ENCODE measurements at regions not wholly inside any gene's neighbourhood (a gene's known extent, or its start where the extent isn't known, plus 50 kb on each side); places are given as distances from the start of the nearest gene placed in this dataset.

DNA sequence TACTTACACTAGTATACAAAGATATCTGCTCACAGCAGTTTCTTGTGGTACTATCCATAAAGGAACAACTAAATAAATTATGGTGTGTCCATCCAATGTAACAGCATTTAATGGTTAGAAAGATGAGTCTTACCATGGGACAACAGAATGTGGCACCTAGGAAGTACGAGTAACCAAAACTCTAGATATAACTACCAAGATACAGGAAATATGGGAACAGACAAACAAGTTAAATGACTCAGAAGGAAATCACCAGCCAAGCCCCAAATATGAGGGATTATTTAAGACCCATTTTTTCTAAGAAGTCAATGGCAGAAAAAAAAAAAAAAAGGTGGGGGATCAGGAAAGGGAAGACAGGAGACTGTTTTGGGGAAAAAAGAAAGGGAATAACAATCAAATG, 294.8 kb downstream of the PRELID2 start:
- TF ChIP-seq CTCF (IDR thresholded peaks at IDR 0.05) (no peak), ZFX (IDR thresholded peaks at IDR 0.05; ENCODE audit: borderline replicate concordance) (no peak)

All from 22Rv1 (cell line).